ENCODE measurements at regions not wholly inside any gene's neighbourhood (a gene's known extent, or its start where the extent isn't known, plus 50 kb on each side); places are given as distances from the start of the nearest gene placed in this dataset.
A peak's percentile ranks its signal among the peaks of the same experiment; 100 is the strongest.

GRCh38 chr11:95341221-95341620 is 110.2 kb upstream of the SESN3 start:
- DNase-seq = no peak

- no peak for DNase-seq
These were observed 108.3 kb upstream of the SESN3 start for GRCh38 chr11:95339086-95339901.

- no peak for DNase-seq
These were observed 107.5 kb upstream of the SESN3 start for GRCh38 chr11:95338430-95338991.

GRCh38 chr11:95337972-95338429 is 107.0 kb upstream of the SESN3 start:
- no peak for DNase-seq

GRCh38 chr11:95337175-95337957 is 106.4 kb upstream of the SESN3 start:
- DNase-seq = peak; percentile 25

GRCh38 chr11:95335989-95336388 is 105.0 kb upstream of the SESN3 start:
- DNase-seq = peak in 1 of 2 donors; percentile 11

- DNase-seq = no peak
These were observed 100.2 kb upstream of the SESN3 start for GRCh38 chr11:95331161-95331560.

GRCh38 chr11:95330302-95330701 is 99.3 kb upstream of the SESN3 start:
- no peak for DNase-seq

- no peak for DNase-seq
These were observed 96.4 kb upstream of the SESN3 start for GRCh38 chr11:95327273-95327948.

GRCh38 chr11:95325777-95326258 is 94.8 kb upstream of the SESN3 start:
- no peak for DNase-seq

- DNase-seq = no peak
These were observed 93.8 kb upstream of the SESN3 start for GRCh38 chr11:95324826-95325225.

GRCh38 chr11:95322539-95322938 is 91.5 kb upstream of the SESN3 start:
- no peak for DNase-seq

- DNase-seq = no peak
These were observed 87.5 kb upstream of the SESN3 start for GRCh38 chr11:95318498-95318897.

GRCh38 chr11:95308512-95309035 is 77.6 kb upstream of the SESN3 start:
- DNase-seq = no peak

- DNase-seq = no peak
These were observed 76.3 kb upstream of the SESN3 start for GRCh38 chr11:95307286-95307685.

GRCh38 chr11:95306801-95307200 is 75.8 kb upstream of the SESN3 start:
- no peak for DNase-seq

GRCh38 chr11:95306123-95306522 is 75.1 kb upstream of the SESN3 start:
- no peak for DNase-seq

- DNase-seq = no peak
These were observed 74.7 kb upstream of the SESN3 start for GRCh38 chr11:95305705-95306104.

GRCh38 chr11:95304777-95305176 is 73.8 kb upstream of the SESN3 start:
- DNase-seq = no peak

- DNase-seq = no peak
These were observed 71.2 kb upstream of the SESN3 start for GRCh38 chr11:95302211-95302610.

GRCh38 chr11:95301474-95301873 is 70.5 kb upstream of the SESN3 start:
- DNase-seq = no peak

GRCh38 chr11:95299078-95299679 is 68.2 kb upstream of the SESN3 start:
- peak; percentile 9 to 11 for DNase-seq
